IPS-11a (cell line): ENCODE measurements at regions not wholly inside any gene's neighbourhood (a gene's known extent, or its start where the extent isn't known, plus 50 kb on each side); places are given as distances from the start of the nearest gene placed in this dataset.

Experiments used
- H3K4me3 ChIP-seq: one replicate; pipeline ENCODE4 v1.5.1; 2013; ENCODE audit warnings: low read depth, low read length, control low read depth

DNA sequence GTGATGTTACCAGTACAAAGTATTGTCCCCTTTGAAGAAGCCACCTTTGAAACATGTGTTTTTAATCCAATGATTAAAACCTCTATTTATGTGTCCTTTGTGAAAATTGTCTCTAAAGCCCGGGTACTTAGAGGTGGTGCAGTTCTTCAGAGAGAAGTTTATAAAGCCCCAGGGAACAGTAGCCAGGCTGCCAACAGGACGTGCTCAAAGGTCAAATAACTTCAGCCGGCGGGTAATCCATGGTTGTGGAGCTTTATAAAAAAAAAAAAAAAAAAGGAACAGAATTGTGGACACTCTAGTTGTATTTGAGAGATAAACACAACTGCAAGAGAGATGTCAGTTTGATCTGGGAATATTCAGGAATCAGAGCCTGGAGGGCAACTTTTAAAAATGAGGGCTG is 57.9 kb upstream of the CTNND2 start:
- H3K4me3 ChIP-seq = no peak overlapping the region

- no peak overlapping the region for H3K4me3 ChIP-seq
Measured at GRCh38 chr5:11958321-11958720, 54.1 kb upstream of the CTNND2 start.

GRCh38 chr5:11955331-11955730 is 51.1 kb upstream of the CTNND2 start:
- H3K4me3 ChIP-seq = no peak overlapping the region
